Ishikawa (cell line): ENCODE measurements at regions not wholly inside any gene's neighbourhood (a gene's known extent, or its start where the extent isn't known, plus 50 kb on each side); places are given as distances from the start of the nearest gene placed in this dataset.

ENCODE experiments used
- CEBPB ChIP-seq: IDR thresholded peaks from 2 replicates; pipeline ENCODE4 v1.6.1; 2012
- CREB1 ChIP-seq: IDR thresholded peaks from 2 replicates; pipeline ENCODE4 v1.6.1; 2012; ENCODE audit warnings: low read depth
- EGR1 ChIP-seq: IDR thresholded peaks from 2 replicates; pipeline ENCODE4 v1.6.1; 2012
- EP300 ChIP-seq: IDR thresholded peaks from 2 replicates; pipeline ENCODE4 v1.6.1; 2012; ENCODE audit warnings: borderline replicate concordance
- FOXM1 ChIP-seq: IDR thresholded peaks from 2 replicates; pipeline ENCODE4 v1.6.1; 2012; ENCODE audit warnings: low read depth, borderline replicate concordance
- MAX ChIP-seq: IDR thresholded peaks from 2 replicates; pipeline ENCODE4 v1.6.1; 2012
- NFIC ChIP-seq: IDR thresholded peaks from 2 replicates; pipeline ENCODE4 v1.6.1; 2012
- RAD21 ChIP-seq: IDR thresholded peaks from 2 replicates; pipeline ENCODE4 v1.6.1; 2012; ENCODE audit warnings: low read depth
- REST ChIP-seq: IDR thresholded peaks from 2 replicates; pipeline ENCODE4 v1.6.1; 2012; ENCODE audit warnings: low read depth, mild to moderate bottlenecking
- TAF1 ChIP-seq: IDR thresholded peaks from 2 replicates; pipeline ENCODE4 v1.6.1; 2012; ENCODE audit warnings: low read depth, mild to moderate bottlenecking
- TCF12 ChIP-seq: IDR thresholded peaks from 2 replicates; pipeline ENCODE4 v1.6.1; 2012; ENCODE audit warnings: low read depth
- TEAD4 ChIP-seq: IDR thresholded peaks from 2 replicates; pipeline ENCODE4 v1.6.1; 2012
- USF1 ChIP-seq: IDR thresholded peaks from 2 replicates; pipeline ENCODE4 v1.6.1; 2012
- YY1 ChIP-seq: IDR thresholded peaks from 2 replicates; pipeline ENCODE4 v1.6.1; 2012; ENCODE audit warnings: low read depth
- ZBTB7A ChIP-seq: IDR thresholded peaks from 2 replicates; pipeline ENCODE4 v1.6.1; 2012; ENCODE audit warnings: low read depth

GRCh38 chr14:94706133-94706532 lies 63.8 kb downstream of the GSC start:
- TF ChIP-seq TCF12 (no peak), ZBTB7A (no peak), NFIC (no peak), RAD21 (no peak), FOXM1 (no peak), USF1 (no peak), TEAD4 (no peak), EGR1 (no peak)

- TF ChIP-seq EGR1 = no peak
- TF ChIP-seq FOXM1 = no peak
- no peak for TF ChIP-seq NFIC
- TF ChIP-seq MAX = no peak
- no peak for TF ChIP-seq REST
- TF ChIP-seq YY1 = no peak
- no peak for TF ChIP-seq RAD21
- no peak for TF ChIP-seq CREB1
- TF ChIP-seq TAF1 = no peak
- TF ChIP-seq USF1 = no peak
- no peak for TF ChIP-seq TCF12
- no peak for TF ChIP-seq CEBPB
- no peak for TF ChIP-seq ZBTB7A
- TF ChIP-seq TEAD4 = no peak
- TF ChIP-seq EP300 = no peak
Observed at GRCh38 chr14:94702629-94703028, 67.3 kb downstream of the GSC start.

- no peak for TF ChIP-seq YY1
Observed at GRCh38 chr14:94701861-94702370, 68.0 kb downstream of the GSC start.

GRCh38 chr14:94700336-94700735 lies 69.6 kb downstream of the GSC start:
- TF ChIP-seq REST = no peak
- no peak for TF ChIP-seq ZBTB7A
- TF ChIP-seq FOXM1 = no peak
- no peak for TF ChIP-seq NFIC
- TF ChIP-seq CEBPB = no peak
- no peak for TF ChIP-seq USF1
- no peak for TF ChIP-seq RAD21
- no peak for TF ChIP-seq TCF12
- TF ChIP-seq EP300 = no peak
- no peak for TF ChIP-seq EGR1
- TF ChIP-seq TEAD4 = no peak
- TF ChIP-seq MAX = no peak
- TF ChIP-seq TAF1 = no peak
- no peak for TF ChIP-seq CREB1
- no peak for TF ChIP-seq YY1

GRCh38 chr14:94699831-94700230 lies 70.1 kb downstream of the GSC start:
- TF ChIP-seq REST (no peak), YY1 (no peak), MAX (no peak), CEBPB (no peak), TEAD4 (no peak), TAF1 (no peak), NFIC (no peak), FOXM1 (no peak), ZBTB7A (no peak), RAD21 (no peak), CREB1 (no peak), TCF12 (no peak), EP300 (no peak), USF1 (no peak), EGR1 (no peak)
